Mucosa of rectum (tissue), 2 donors: ENCODE measurements at regions not wholly inside any gene's neighbourhood (a gene's known extent, or its start where the extent isn't known, plus 50 kb on each side); places are given as distances from the start of the nearest gene placed in this dataset.

ENCODE experiments used
- H3K27ac ChIP-seq, 2 donors: one replicate each; pipeline ENCODE4 v1.7.0; 2013; ENCODE audit warnings: inconsistent platforms in 2 of 2, low read depth in 2 of 2, low read length in 2 of 2
- H3K27me3 ChIP-seq, 2 donors: one replicate each; pipeline ENCODE4 v1.7.0; 2013; ENCODE audit warnings: low read length in 2 of 2; ENCODE audit not compliant: control insufficient read depth in 2 of 2, insufficient read depth in 2 of 2
- H3K36me3 ChIP-seq, 2 donors: one replicate each; pipeline ENCODE4 v1.7.0; 2013; ENCODE audit warnings: low read length in 2 of 2; ENCODE audit not compliant: control insufficient read depth in 2 of 2, insufficient read depth in 2 of 2
- H3K4me1 ChIP-seq, 2 donors: one replicate each; pipeline ENCODE4 v1.7.0; 2013; ENCODE audit warnings: low read length in 2 of 2, mild to moderate bottlenecking in 1 of 2; ENCODE audit not compliant: control insufficient read depth in 2 of 2, insufficient read depth in 2 of 2
- H3K4me3 ChIP-seq, 2 donors: one replicate each; pipeline ENCODE4 v1.7.0; 2013; ENCODE audit warnings: low read length in 2 of 2
- H3K9ac ChIP-seq, 2 donors: one replicate each; pipeline ENCODE4 v1.7.0; 2013; ENCODE audit warnings: low read length in 2 of 2, low read depth in 1 of 2, mild to moderate bottlenecking in 1 of 2
- H3K9me3 ChIP-seq, 2 donors: one replicate each; pipeline ENCODE4 v1.7.0; 2013; ENCODE audit warnings: low read length in 2 of 2; ENCODE audit not compliant: control insufficient read depth in 2 of 2
- donor health status: healthy.
- donor health status: Normal muscosa, but diverticular disease.

DNA sequence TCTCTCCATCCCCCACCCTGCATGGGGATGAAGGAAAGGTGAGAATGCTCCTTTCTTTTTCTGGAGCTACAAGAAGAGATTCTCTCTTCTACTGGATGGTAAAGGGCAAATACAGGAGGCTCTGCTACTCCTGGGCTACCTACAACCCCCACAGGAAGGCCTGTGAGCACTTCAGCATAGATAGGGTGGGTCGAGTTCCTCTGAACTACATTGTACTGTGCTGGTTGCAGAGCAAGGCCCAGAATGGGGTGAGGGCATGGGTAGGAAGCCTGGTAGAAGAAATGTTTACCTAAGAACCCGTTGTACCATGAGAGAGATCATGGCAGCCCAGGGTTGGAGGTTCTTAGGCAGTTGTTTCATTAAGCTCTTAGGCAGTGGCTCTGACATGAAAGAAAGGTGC is 510.4 kb downstream of the MID1IP1 start:
- Histone ChIP-seq H3K27ac (no peak overlapping the region), H3K36me3 (no peaks in the 10 kb centered on the region), H3K27me3 (peaks cover 3 to 5% of the 10 kb centered on the region in 2 donors), H3K4me3 (no peak overlapping the region), H3K4me1 (no peaks in the 10 kb centered on the region), H3K9me3 (no peaks in the 10 kb centered on the region), H3K9ac (no peak overlapping the region)

DNA sequence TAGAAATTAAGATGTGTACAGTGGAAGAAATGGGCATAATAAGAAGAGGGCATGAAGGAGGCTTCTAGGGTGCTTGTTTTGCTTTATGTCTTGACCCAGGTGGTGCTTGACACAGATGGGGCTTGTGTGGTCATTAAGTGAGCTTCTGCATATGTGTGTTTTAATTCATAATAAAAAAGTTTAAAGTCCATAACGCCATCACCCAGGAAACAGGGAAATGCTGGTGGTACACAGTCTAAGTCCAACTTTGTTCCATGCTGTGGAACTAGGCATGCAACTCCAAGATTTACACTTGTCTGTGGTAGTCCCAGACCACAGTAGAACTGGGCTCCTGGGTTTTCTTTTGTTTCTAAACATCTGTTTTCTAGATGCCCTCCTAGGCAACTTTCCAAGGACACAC is 511.9 kb downstream of the MID1IP1 start:
- Histone ChIP-seq H3K9ac (no peak overlapping the region), H3K36me3 (no peaks in the 10 kb centered on the region), H3K27me3 (peaks cover 3 to 8% of the 10 kb centered on the region in 2 donors), H3K4me1 (no peaks in the 10 kb centered on the region), H3K27ac (no peak overlapping the region), H3K9me3 (no peaks in the 10 kb centered on the region), H3K4me3 (no peak overlapping the region)

DNA sequence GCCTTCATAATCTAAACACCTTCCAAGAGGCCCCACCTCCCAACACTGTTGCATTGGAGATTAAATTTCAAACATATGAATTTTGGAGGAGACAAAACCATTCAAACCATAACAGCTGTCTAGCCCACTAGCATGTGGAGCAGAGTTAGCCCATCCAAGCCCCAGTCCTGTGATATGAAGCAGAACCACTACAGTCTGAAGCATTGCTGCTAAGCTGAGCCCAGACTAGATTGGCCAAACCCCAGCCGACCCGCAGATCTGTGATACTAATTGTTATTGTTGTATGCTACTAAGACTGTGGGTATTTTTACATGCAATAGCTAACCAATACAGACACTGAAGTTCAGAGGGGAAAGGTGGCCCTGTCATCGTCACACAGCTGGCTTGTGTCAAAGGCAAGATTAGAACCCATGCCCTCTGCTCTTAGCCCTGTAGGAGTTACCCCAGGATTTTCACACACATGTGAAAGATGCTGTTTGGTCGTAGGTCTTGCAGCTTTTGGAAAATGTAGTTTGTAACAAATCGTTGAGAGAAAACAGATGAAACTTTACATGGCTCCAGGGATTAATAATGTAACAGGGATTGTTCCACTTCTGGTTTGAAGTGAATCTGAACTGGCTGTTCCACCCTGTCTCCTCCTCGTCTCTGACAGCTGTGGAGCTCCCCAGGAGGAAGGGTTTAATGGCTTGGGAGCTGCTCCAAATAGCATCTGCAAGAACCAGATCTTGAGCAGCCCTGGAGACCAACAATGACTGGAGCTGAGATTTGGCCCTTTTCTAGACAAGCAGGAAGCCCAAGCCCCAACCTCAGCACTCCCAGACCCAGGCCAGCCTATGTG is 517.5 kb downstream of the MID1IP1 start:
- Histone ChIP-seq H3K9ac (no peak overlapping the region), H3K36me3 (no peaks in the 10 kb centered on the region), H3K9me3 (no peaks in the 10 kb centered on the region), H3K4me3 (no peak overlapping the region), H3K4me1 (no peaks in the 10 kb centered on the region), H3K27ac (no peak overlapping the region), H3K27me3 (peaks cover 0 to 3% of the 10 kb centered on the region in 2 donors)

DNA sequence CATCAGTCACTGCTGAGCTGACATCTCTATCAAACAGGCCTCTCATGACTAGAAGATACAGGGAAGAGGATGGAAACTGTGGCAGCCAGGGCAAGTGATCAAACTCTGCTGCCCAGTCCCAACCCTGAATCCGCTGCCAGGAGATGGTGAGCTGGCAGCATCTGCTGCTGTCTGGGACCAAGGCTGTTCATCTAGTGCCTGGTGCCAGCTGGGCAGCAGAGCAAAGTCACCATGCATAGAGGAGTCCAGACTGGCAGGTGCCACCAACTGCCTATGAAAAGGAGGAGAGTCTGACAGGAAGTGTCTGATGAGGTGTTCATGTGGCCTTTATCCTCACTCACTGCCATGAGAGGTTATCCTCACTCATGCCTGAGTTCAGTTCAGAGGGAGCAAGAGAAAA is 518.9 kb downstream of the MID1IP1 start:
- H3K4me3 ChIP-seq: no peak overlapping the region
- H3K9ac ChIP-seq: no peak overlapping the region
- no peak overlapping the region for H3K27ac ChIP-seq
- H3K4me1 ChIP-seq: no peaks in the 10 kb centered on the region
- no peaks in the 10 kb centered on the region for H3K9me3 ChIP-seq
- no peaks in the 10 kb centered on the region for H3K36me3 ChIP-seq
- H3K27me3 ChIP-seq: peaks cover 3% of the 10 kb centered on the region in 2 donors

GRCh38 chrX:39322496-39322895 is 521.2 kb downstream of the MID1IP1 start:
- Histone ChIP-seq H3K27me3 (peaks cover 3 to 5% of the 10 kb centered on the region in 2 donors), H3K4me3 (no peak overlapping the region), H3K9me3 (no peaks in the 10 kb centered on the region), H3K4me1 (no peaks in the 10 kb centered on the region), H3K9ac (no peak overlapping the region), H3K36me3 (no peaks in the 10 kb centered on the region), H3K27ac (no peak overlapping the region)

GRCh38 chrX:39324233-39324930 is 523.1 kb downstream of the MID1IP1 start:
- Histone ChIP-seq H3K9ac (no peak overlapping the region), H3K9me3 (no peaks in the 10 kb centered on the region), H3K27me3 (peaks cover 4 to 7% of the 10 kb centered on the region in 2 donors), H3K27ac (no peak overlapping the region), H3K36me3 (no peaks in the 10 kb centered on the region), H3K4me3 (no peak overlapping the region), H3K4me1 (no peaks in the 10 kb centered on the region)

GRCh38 chrX:39327255-39327654 is 526.0 kb downstream of the MID1IP1 start:
- H3K9me3 ChIP-seq: no peaks in the 10 kb centered on the region
- no peak overlapping the region for H3K27ac ChIP-seq
- no peaks in the 10 kb centered on the region for H3K4me1 ChIP-seq
- no peak overlapping the region for H3K9ac ChIP-seq
- no peaks in the 10 kb centered on the region for H3K36me3 ChIP-seq
- H3K27me3 ChIP-seq: peaks cover 4 to 7% of the 10 kb centered on the region in 2 donors
- H3K4me3 ChIP-seq: no peak overlapping the region

- Histone ChIP-seq H3K27me3 (peaks cover 4 to 7% of the 10 kb centered on the region in 2 donors), H3K36me3 (no peaks in the 10 kb centered on the region), H3K9me3 (no peaks in the 10 kb centered on the region), H3K4me3 (no peak overlapping the region), H3K4me1 (no peaks in the 10 kb centered on the region), H3K9ac (no peak overlapping the region), H3K27ac (no peak overlapping the region)
Measured at GRCh38 chrX:39327705-39328104, 526.4 kb downstream of the MID1IP1 start.

DNA sequence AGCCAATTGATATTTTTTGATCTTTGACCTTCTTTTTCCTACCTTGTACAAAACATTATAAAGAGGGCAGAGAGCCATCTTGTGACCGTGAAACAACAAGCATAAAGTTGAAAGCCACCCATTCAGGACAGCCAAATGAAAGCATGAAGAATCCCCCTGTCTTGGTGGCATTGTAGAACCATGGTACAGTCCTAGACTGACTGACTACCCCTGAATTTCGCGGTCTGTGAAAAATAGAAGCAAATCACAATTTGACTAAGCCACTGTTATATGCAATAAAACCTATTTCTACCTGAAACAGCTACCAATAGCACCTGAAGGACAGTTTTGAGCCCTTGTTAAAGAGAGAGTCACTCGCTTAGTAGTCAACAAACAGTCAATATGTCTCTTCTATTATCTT is 527.4 kb downstream of the MID1IP1 start:
- Histone ChIP-seq H3K4me3 (no peak overlapping the region), H3K9ac (no peak overlapping the region), H3K36me3 (no peaks in the 10 kb centered on the region), H3K9me3 (no peaks in the 10 kb centered on the region), H3K27me3 (peaks cover 4 to 7% of the 10 kb centered on the region in 2 donors), H3K4me1 (no peaks in the 10 kb centered on the region), H3K27ac (no peak overlapping the region)

DNA sequence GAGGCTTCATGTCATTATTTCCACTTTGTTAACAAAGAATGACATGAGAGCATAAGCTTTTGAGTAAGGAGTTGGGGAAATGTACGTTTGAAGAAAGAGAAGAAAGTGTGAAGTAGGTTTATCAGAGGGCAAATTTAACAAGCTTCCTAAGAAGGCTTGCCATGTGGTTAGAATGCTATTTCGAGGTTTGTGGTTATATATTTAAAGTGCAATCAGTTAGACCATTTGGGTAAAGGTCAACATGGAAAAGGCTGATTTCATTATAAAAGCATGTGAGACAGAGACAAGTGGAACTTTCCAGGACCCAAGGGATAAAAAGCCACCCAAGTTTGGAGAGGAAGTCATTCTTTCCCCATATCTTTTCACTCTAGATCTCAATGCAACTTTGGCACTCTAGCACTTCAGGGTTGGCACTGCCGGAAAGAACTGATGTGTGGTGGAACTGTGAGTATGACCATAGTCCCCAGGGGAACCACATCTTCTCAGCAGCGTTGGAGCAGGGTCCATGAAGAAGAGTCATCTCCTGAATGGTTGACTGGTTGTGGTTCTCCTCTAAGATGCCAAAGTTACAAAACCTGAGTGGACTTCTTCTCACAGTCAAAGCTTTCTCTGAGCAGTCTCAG is 529.9 kb downstream of the MID1IP1 start:
- H3K4me3 ChIP-seq: no peak overlapping the region
- no peak overlapping the region for H3K9ac ChIP-seq
- peaks cover 4% of the 10 kb centered on the region in 2 donors for H3K27me3 ChIP-seq
- H3K4me1 ChIP-seq: no peaks in the 10 kb centered on the region
- H3K9me3 ChIP-seq: no peaks in the 10 kb centered on the region
- H3K27ac ChIP-seq: no peak overlapping the region
- H3K36me3 ChIP-seq: no peaks in the 10 kb centered on the region
